ENCODE measurements at regions not wholly inside any gene's neighbourhood (a gene's known extent, or its start where the extent isn't known, plus 50 kb on each side); places are given as distances from the start of the nearest gene placed in this dataset.

GRCh38 chr22:27214691-27215090 lies 557.3 kb downstream of the MIAT start:
- no peaks in the 10 kb centered on the region for H3K27me3 ChIP-seq

GRCh38 chr22:27215871-27216270 lies 558.5 kb downstream of the MIAT start:
- Histone ChIP-seq H3K4me1 (peaks cover 18% of the 10 kb centered on the region), H3K27ac (no peak overlapping the region), H3K36me3 (no peaks in the 10 kb centered on the region), H3K4me3 (no peak overlapping the region), H3K27me3 (peaks cover 3% of the 10 kb centered on the region), H3K9me3 (no peaks in the 10 kb centered on the region)
- WGBS, result 73% methylated on average over 5 of the region's 5 CpGs
- TF ChIP-seq POLR2A (IDR thresholded peaks at IDR 0.05) (no peak), EP300 (IDR thresholded peaks at IDR 0.05) (no peak)
- no peak for DNase-seq (ENCODE audit: low spot score in 2 of 2)

More at GRCh38 chr22:27214691-27215090, 557.3 kb downstream of the MIAT start:
- 83% methylated on average over 6 of the region's 6 CpGs for WGBS
- H3K36me3 ChIP-seq, result no peaks in the 10 kb centered on the region
- H3K4me3 ChIP-seq, result no peak overlapping the region
- no peak for DNase-seq (ENCODE audit: low spot score in 2 of 2)
- no peaks in the 10 kb centered on the region for H3K9me3 ChIP-seq
- no peak overlapping the region for H3K27ac ChIP-seq
- TF ChIP-seq POLR2AphosphoS5 (IDR thresholded peaks at IDR 0.05), result no peak
- H3K4me1 ChIP-seq, result peaks cover 14% of the 10 kb centered on the region

DNA sequence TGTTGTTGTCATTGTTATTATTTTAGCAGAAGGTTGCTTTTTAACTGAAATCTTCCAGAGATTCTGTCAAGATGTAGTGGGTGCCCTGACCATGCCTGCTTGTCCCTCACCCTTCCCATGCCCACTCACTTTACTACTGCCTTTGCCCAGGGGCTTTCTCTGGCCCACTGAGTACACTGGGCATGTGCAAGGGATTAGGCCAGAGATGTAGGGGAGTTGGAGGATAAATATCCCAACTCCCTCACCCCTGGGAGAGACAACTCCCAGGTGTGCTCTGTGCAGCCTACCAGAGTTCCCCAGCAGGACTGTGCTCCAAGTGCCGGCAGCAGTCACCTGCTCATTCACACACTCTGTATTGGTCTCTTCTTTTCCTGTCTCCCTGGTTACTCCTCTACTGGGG lies 559.1 kb downstream of the MIAT start:
- H3K27me3 ChIP-seq, result peaks cover 3% of the 10 kb centered on the region
- no peaks in the 10 kb centered on the region for H3K36me3 ChIP-seq
- no peaks in the 10 kb centered on the region for H3K9me3 ChIP-seq
- no peak for DNase-seq (ENCODE audit: low spot score in 2 of 2)
- H3K4me1 ChIP-seq, result peaks cover 18% of the 10 kb centered on the region
- TF ChIP-seq POLR2A (IDR thresholded peaks at IDR 0.05), result no peak
- TF ChIP-seq, protein P1, sequence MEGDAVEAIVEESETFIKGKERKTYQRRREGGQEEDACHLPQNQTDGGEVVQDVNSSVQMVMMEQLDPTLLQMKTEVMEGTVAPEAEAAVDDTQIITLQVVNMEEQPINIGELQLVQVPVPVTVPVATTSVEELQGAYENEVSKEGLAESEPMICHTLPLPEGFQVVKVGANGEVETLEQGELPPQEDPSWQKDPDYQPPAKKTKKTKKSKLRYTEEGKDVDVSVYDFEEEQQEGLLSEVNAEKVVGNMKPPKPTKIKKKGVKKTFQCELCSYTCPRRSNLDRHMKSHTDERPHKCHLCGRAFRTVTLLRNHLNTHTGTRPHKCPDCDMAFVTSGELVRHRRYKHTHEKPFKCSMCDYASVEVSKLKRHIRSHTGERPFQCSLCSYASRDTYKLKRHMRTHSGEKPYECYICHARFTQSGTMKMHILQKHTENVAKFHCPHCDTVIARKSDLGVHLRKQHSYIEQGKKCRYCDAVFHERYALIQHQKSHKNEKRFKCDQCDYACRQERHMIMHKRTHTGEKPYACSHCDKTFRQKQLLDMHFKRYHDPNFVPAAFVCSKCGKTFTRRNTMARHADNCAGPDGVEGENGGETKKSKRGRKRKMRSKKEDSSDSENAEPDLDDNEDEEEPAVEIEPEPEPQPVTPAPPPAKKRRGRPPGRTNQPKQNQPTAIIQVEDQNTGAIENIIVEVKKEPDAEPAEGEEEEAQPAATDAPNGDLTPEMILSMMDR (IDR thresholded peaks at IDR 0.05), result no peak
- no peak overlapping the region for H3K4me3 ChIP-seq
- WGBS, result 92% methylated on average over 1 of the region's 1 CpG
- H3K27ac ChIP-seq, result no peak overlapping the region

DNA sequence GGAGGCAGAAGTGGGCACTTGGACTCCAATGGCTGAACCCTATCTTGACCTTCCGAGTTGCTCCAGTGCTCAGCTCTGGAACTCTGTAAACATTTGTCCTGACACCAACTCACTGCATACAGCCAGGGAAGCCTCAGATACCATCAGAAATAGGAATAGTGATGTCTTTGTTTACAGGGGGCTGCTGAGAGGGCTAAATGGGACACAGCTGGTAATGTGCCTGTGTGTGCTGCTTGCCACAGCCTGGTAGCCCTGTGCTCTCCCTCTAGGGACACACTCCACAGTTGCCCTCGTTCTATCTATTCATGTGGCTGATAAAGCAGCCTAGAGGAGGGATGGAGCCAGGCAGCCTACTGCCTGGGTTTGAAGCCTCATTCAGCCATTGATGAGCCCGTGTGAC lies 559.8 kb downstream of the MIAT start:
- H3K36me3 ChIP-seq, result no peaks in the 10 kb centered on the region
- peaks cover 3% of the 10 kb centered on the region for H3K27me3 ChIP-seq
- no peak overlapping the region for H3K4me3 ChIP-seq
- no peak for TF ChIP-seq POLR2A (IDR thresholded peaks at IDR 0.05)
- no peak for TF ChIP-seq POLR2AphosphoS5 (IDR thresholded peaks at IDR 0.05)
- no peak for TF ChIP-seq EP300 (IDR thresholded peaks at IDR 0.05)
- TF ChIP-seq, protein P1 (IDR thresholded peaks at IDR 0.05), result no peak
- H3K9me3 ChIP-seq, result no peaks in the 10 kb centered on the region
- H3K27ac ChIP-seq, result no peak overlapping the region
- WGBS, result 94% methylated on average over 2 of the region's 3 CpGs
- peaks cover 16% of the 10 kb centered on the region for H3K4me1 ChIP-seq
- DNase-seq (ENCODE audit: low spot score in 2 of 2), result peak in 1 of 2 donors; percentile 11

GRCh38 chr22:27218012-27218920 lies 560.9 kb downstream of the MIAT start:
- no peak overlapping the region for H3K4me3 ChIP-seq
- H3K4me1 ChIP-seq, result peaks cover 6% of the 10 kb centered on the region
- TF ChIP-seq POLR2A (IDR thresholded peaks at IDR 0.05) (no peak), EP300 (IDR thresholded peaks at IDR 0.05) (no peak), POLR2AphosphoS5 (IDR thresholded peaks at IDR 0.05) (no peak)
- TF ChIP-seq, protein P1 (IDR thresholded peaks at IDR 0.05), result no peak
- no peak overlapping the region for H3K27ac ChIP-seq
- WGBS, result 71% methylated on average over 16 of the region's 16 CpGs
- peaks cover 3% of the 10 kb centered on the region for H3K27me3 ChIP-seq
- no peaks in the 10 kb centered on the region for H3K36me3 ChIP-seq
- DNase-seq (ENCODE audit: low spot score in 2 of 2), result peak in 1 of 2 donors; percentile 77
- H3K9me3 ChIP-seq, result no peaks in the 10 kb centered on the region

GRCh38 chr22:27219036-27219435 lies 561.6 kb downstream of the MIAT start:
- no peak for DNase-seq (ENCODE audit: low spot score in 2 of 2)
- Histone ChIP-seq H3K27me3 (peaks cover 3% of the 10 kb centered on the region), H3K36me3 (no peaks in the 10 kb centered on the region), H3K9me3 (no peaks in the 10 kb centered on the region), H3K4me3 (no peak overlapping the region), H3K27ac (no peak overlapping the region), H3K4me1 (peaks cover 4% of the 10 kb centered on the region)
- TF ChIP-seq, protein P1 (IDR thresholded peaks at IDR 0.05), result no peak
- no peak for TF ChIP-seq EP300 (IDR thresholded peaks at IDR 0.05)
- WGBS, result 87% methylated on average over 2 of the region's 2 CpGs

Measured in suprapubic skin (tissue), 4 donors.